HPDE6-E6E7 (cell line): ENCODE measurements at regions not wholly inside any gene's neighbourhood (a gene's known extent, or its start where the extent isn't known, plus 50 kb on each side); places are given as distances from the start of the nearest gene placed in this dataset.
"Not testable (repeated sequence)": the region's sequence is repeated elsewhere in the genome, so short reads cannot be mapped to it uniquely, and the experiment has no call there.

Experiments
- DNase-seq: peaks from one replicate; pipeline ENCODE4 v3.0.0; 2011; ENCODE audit warnings: missing footprints; ENCODE audit errors: extremely low spot score

DNA sequence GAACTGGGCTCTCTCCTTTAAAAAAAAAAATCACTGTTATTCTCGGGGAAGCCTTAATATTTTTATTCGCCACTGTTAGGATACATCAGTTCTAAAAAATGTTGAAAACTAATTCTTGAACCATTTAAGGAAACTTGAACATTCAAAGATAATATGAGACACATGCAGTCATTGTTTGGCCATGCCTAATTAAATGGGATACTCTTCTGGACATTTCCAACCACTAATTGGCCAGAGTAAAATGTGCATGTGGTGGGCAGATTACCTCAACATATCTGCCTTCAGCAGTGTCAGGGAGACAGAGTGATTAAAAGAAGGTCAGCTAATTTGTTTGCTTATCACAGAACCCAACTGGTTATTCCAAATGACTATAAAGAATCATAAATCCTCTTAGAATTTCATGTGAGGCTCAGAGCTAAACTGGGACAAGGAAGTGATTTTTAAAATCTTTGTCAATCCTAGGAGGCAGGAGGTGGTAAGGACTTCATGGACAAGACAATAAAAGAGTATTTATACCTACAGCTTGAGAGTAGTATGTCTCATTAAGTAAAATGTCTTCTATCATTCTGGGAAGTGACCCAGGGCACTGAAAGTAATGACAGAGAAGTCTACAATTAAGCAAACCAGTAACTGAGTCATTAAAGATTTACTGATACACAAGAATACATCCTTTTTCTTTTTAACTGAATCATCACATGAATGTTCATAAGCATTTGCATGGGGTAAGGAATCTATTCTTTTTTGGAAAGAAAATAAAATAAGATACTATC lies 242.9 kb upstream of the TRPM3 start:
- no peak for DNase-seq

DNA sequence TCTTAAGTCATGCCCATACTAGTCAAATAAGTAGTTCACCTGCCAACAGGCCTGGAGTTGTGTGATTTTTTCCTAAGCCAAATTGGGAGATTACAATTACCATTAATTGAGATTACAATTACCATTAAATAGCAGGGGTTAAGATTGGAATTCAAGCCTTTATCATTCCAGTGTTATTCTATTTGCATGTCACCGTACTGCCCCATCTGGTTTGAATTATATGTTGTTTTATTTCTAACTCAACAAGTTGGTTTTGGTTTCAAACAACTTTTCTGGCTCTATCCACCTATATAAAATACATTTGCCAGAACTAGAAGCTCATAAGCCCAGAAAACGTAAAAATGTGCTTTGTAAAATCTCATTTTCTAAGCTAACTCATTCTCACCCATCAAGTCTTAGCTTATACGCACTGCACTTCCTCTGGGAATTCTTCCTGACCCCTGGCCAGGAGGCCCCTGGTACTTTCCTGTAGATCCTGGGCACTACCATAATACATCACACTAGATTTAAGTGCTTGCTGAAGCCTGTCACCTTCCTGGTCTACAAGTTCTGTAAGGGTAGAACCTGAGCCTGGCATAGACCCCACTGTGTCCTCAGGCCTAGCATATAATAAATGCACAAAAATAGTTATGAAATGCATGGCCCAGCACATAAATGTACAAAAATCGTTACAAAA lies 242.0 kb upstream of the TRPM3 start:
- no peak for DNase-seq

- DNase-seq: no peak
Measured at GRCh38 chr9:71361357-71361756, 239.9 kb upstream of the TRPM3 start.

GRCh38 chr9:71357346-71357745 lies 235.9 kb upstream of the TRPM3 start:
- no peak for DNase-seq

DNA sequence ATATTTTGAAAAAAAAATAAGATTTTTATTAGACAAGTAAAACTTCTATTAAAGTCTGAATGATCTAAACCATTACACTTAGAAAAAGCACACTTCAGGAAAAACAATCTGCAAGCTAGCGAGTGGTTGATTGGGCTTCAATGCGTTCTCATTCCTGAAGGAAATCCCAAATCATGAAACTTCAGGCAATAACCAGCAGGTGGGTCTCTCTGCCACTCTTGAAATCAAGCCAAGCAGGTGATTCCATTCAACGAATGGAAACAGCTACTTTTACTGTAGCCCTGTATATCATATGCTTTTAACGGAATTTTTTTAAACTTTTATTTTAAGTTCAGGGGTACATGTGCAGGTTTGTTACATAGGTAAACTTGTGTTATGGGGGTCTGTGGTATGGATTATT lies 234.5 kb upstream of the TRPM3 start:
- no peak for DNase-seq

DNA sequence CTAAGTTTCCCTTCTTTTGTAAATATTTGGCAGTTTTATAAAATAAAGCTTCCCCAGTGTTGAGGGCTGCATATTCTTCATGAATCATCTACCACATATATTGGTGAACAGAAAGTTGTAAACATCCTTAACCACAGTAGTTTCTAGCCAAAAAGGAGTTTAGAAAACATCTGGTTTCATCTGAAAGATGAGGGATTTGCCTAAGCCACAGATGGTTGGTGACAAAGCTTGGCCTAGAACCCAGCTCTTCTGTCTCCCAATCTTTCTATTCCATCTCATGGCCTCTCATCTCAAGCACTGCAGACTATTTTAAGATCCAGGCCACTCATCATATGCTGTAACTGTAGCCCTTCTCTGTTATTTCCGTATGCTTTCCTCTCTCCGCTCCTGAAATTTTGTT lies 232.3 kb upstream of the TRPM3 start:
- DNase-seq: no peak

DNA sequence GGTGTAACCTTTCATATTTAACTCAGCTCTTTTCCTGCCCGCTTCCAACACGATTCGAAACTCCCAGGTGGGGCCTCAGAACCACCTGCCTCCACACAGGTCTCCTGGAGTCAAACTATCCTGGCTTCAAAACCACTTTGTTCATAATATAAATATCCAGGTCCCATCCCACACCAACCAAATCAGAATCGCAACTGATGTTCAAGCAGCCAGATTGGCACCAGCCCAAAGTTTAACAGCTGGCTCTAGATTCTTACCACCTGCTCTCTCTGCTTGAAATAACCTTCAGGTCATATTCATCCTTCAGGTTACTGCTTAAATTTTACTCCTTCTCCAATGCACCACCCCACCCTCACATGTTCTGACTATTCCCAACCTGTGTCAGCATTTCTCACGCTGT lies 231.4 kb upstream of the TRPM3 start:
- no peak for DNase-seq

DNA sequence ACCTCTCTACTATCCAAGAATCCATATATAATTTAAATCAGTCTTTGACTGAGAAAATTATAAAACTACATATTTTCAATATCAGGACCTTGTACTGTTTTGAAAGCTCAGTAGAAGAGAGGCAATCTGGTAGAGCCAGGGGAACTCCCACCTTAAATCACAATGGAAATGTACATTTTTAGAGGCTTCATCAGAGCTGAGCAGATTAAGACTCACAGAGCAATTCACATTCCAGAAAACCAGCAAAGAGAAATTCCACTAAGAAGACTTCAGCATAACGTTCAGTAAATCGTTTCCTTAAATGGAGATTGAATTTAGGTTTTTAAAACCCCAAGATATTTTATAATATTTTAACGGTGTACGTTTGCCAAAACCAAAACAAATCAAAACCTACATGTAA lies 227.8 kb upstream of the TRPM3 start:
- DNase-seq: no peak

GRCh38 chr9:71333321-71333720 lies 211.9 kb upstream of the TRPM3 start:
- no peak for DNase-seq

GRCh38 chr9:71331603-71332002 lies 210.2 kb upstream of the TRPM3 start:
- DNase-seq: no peak

- DNase-seq: no peak
Measured at GRCh38 chr9:71329873-71330272, 208.5 kb upstream of the TRPM3 start.

DNA sequence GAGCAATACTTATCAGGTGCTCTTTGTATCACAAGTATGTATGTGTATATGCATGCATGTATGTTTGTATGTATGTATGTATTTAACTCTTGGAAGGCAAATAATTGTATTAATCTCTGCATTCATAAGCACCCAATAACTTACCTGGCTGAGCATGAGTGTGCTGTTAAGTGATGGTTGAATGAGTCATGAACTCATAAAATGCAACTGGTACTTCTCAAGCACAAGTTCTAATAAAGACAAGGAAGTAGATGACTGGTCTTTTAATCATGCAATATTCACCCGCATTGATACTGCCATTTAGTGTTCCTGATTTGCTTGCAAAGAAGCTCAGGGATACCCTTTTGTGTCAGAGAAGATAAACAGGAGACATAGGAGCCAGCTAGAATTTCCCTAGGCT lies 204.9 kb upstream of the TRPM3 start:
- peak; percentile 4 for DNase-seq

GRCh38 chr9:71323357-71323756 lies 201.9 kb upstream of the TRPM3 start:
- DNase-seq: no peak

DNA sequence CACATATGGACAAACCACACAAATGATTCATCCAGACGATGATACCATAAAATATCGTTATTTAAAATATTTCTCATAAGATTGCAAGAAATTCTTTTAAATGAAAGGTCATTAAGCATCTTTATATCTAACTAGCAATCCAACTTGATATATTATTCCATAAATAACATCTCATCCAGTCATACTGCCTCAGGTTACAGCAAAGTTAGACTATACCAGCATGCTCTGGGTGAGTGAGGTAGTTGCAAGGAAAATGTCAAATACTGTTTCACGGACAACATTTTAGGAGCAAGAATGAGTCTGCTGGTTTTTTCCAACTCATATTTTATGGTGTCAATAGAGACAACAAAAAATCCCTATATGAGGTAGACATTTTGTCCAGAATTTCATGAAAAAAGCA lies 200.9 kb upstream of the TRPM3 start:
- DNase-seq: no peak

DNA sequence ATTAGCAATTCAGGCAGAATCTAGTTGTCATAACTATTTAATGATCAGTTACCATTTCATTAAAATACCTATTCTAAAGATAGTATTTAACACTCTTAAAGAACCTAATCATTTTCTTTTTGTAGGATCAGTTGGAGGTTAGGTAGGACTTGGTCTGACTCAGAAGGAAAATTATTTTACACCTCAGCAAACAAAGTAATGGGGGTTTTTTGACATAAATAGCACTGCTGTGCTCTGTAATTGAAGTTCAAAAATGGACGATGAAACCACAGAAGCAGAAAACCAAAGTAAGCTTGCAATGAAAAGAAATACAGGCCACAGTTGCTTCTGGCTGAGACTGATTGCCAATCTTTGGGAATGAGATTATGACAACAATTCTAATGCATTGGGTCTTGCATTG lies 187.0 kb upstream of the TRPM3 start:
- no peak for DNase-seq

DNA sequence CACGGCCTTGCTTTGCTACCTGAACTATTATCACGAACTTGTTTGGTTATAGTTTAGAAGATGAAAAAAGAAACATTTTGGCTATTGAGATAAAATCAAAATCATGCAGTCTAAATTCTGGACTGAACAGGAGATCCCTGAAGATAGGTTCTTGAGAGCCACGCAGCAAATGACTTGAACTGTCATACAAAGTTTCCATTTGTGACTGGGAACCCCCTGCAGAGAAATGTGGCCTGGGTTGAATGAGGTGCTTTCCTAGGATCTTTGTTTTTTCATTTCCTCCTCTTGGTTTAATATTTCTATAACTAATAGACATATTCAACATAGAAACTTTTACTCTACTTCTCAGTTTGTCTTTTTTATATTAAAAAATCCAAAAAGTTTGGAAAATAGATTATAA lies 184.7 kb upstream of the TRPM3 start:
- no peak for DNase-seq

GRCh38 chr9:71303351-71303750 lies 181.9 kb upstream of the TRPM3 start:
- DNase-seq: no peak

GRCh38 chr9:71302776-71303175 lies 181.4 kb upstream of the TRPM3 start:
- no peak for DNase-seq

DNA sequence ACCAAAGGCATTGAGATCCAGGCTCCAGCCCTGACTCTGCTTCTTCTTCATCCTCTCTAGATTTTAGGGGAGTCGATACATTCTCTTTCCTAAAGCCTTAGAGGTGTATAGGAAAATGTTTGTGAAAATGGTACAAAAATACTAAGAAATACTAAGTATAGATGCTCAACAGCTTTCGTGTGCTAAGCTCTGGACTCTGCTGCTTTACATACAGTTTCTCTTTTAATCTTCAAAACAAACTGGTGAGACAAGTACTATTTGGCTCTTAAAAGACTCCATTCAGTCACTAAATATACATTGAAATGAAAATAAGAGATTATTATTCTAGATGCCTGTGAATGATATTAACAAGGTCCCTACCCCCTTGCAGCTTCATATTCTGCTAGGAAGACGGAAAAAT lies 174.5 kb upstream of the TRPM3 start:
- DNase-seq: no peak

GRCh38 chr9:71286146-71286545 lies 164.7 kb upstream of the TRPM3 start:
- DNase-seq: no peak

GRCh38 chr9:71285191-71285656 lies 163.8 kb upstream of the TRPM3 start:
- peak; percentile 17 for DNase-seq

- not testable (repeated sequence) for DNase-seq
Measured at GRCh38 chr9:71282116-71282515, 160.7 kb upstream of the TRPM3 start.

DNA sequence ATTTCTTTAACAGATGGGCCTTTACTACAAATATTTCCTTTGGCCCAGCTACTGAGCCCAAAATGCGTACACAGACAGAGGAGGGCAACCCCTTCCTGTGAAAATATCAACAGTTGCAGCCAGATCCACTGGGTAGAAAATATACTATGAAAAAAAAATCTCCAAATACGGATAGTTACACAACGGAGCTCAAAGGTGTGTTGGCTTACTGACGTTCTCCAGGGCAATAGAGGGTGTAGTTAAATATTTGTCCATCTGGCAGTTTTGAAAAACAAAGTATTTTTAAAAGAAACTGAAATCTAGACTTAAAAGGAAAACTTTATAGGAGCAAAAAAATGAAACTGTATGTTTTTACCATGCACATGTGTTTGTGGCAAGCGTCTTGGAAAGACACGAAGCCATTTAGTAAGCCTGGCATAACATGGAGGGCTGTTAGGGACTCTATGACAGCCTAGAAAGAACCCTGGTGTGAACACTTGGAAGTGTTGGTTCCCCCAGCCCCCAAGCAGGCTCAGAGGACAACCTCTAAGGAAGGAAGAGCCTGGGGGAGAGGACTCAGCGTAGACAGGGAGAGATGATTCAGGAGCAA lies 157.8 kb upstream of the TRPM3 start:
- no peak for DNase-seq
